Natural killer cell (primary cell): ENCODE measurements at regions not wholly inside any gene's neighbourhood (a gene's known extent, or its start where the extent isn't known, plus 50 kb on each side); places are given as distances from the start of the nearest gene placed in this dataset.

Source experiments
- ATAC-seq, 3 donors: fragments of 150-1000 bp in 2 of 3; fragments of 200-7000 bp in 1 of 3; cut with Tn5 transposase; 1 replicate in 1 of 3; 2 replicates in 2 of 3; pipeline ENCODE4 v1.10.0; 2021; ENCODE audit warnings: mild to moderate bottlenecking in 2 of 3, moderate library complexity in 2 of 3
- DNase-seq, 2 donors: peaks; one replicate each; pipeline versions ENCODE4 v3.0.0 to v3.0.0-alpha.2; 2013 to 2021; ENCODE audit warnings: mixed read lengths in 1 of 2
- H3K27ac ChIP-seq: one replicate; pipeline ENCODE4 v1.5.1; 2013; ENCODE audit warnings: mild to moderate bottlenecking, low read length
- H3K27me3 ChIP-seq: one replicate; pipeline ENCODE4 v1.6.1; 2013; ENCODE audit warnings: low read length; ENCODE audit not compliant: control insufficient read depth, insufficient read depth
- H3K36me3 ChIP-seq: one replicate; pipeline ENCODE4 v1.6.1; 2013; ENCODE audit warnings: low read length; ENCODE audit not compliant: control insufficient read depth, insufficient read depth
- H3K4me1 ChIP-seq: one replicate; pipeline ENCODE4 v1.6.1; 2013; ENCODE audit warnings: low read length; ENCODE audit not compliant: control insufficient read depth, insufficient read depth
- H3K4me3 ChIP-seq: one replicate; pipeline ENCODE4 v1.5.1; 2013; ENCODE audit warnings: low read length
- H3K9me3 ChIP-seq: one replicate; pipeline ENCODE4 v1.6.1; 2013; ENCODE audit warnings: low read length; ENCODE audit not compliant: control insufficient read depth, insufficient read depth
- H3K27ac Mint-ChIP-seq, 2 donors: one replicate each; pipeline ENCODE4 v1.8.0; 2022; ENCODE audit warnings: mild to moderate bottlenecking in 2 of 2, mixed read lengths in 2 of 2, moderate library complexity in 1 of 2
- H3K27me3 Mint-ChIP-seq, 2 donors: one replicate each; pipeline ENCODE4 v1.8.0; 2022; ENCODE audit warnings: low read depth in 2 of 2, mixed read lengths in 2 of 2
- H3K36me3 Mint-ChIP-seq: one replicate; pipeline ENCODE4 v1.8.0; 2022; ENCODE audit warnings: mixed read lengths
- H3K4me1 Mint-ChIP-seq, 2 donors: one replicate each; pipeline ENCODE4 v1.8.0; 2022; ENCODE audit warnings: mixed read lengths in 2 of 2
- H3K4me3 Mint-ChIP-seq: one replicate; pipeline ENCODE4 v1.8.0; 2022; ENCODE audit warnings: mild to moderate bottlenecking, moderate library complexity, mixed read lengths
- H3K9me3 Mint-ChIP-seq, 2 donors: one replicate each; pipeline ENCODE4 v1.8.0; 2022; ENCODE audit warnings: mixed read lengths in 2 of 2
- WGBS: methylation state at CpG from one replicate; pipeline ENCODE4 v1.1.7; 2013; ENCODE audit warnings: missing lambda C conversion rate; ENCODE audit not compliant: insufficient coverage; 5-methylcytosine and 5-hydroxymethylcytosine counted together
- intact Hi-C: fragments of 100-400 bp; cut with micrococcal nuclease; formaldehyde crosslinking; loops from one replicate; pipeline ENCODE4 v1.14.2; 2022
- TF ChIP-seq, protein P1 (sequence below): fragments of 200-600 bp; IDR thresholded peaks from one replicate; pipeline ENCODE4 v1.8.0; 2022; ENCODE audit warnings: antibody characterized with exemption

DNA sequence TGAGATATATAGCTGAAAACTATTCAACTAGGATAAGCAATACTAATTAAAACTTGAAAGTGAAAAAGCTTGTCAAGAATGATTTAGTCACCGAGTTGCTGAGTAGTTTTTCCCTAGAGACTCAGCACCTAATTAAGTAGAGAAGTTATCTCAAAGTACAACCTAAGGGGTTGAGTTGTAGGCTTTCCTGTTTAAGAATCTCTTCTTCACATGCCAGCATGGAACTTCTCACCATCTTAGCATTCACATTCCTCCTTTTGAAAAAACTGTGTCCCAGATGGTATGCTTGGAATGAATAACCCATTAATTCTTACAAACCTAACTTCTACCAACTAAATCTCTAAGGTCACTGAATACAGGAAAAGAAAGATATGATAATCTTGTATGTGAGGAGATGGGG lies 303.3 kb upstream of the ZC3H12C start:
- intact Hi-C loops, result no loop called here
- no peak overlapping the region for H3K4me3 ChIP-seq
- DNase-seq (no peak), ATAC-seq (no peak)
- H3K4me3 Mint-ChIP-seq, result no peak overlapping the region
- H3K27ac ChIP-seq, result no peak overlapping the region
- WGBS, result no CpG with 5 or more reads among the region's 1 CpG
- no peaks in the 10 kb centered on the region for H3K36me3 Mint-ChIP-seq
- no peaks in the 10 kb centered on the region for H3K9me3 ChIP-seq
- peaks cover under 1 to 2% of the 10 kb centered on the region in 2 donors for H3K9me3 Mint-ChIP-seq
- no peaks in the 10 kb centered on the region for H3K4me1 ChIP-seq
- no peaks in the 10 kb centered on the region for H3K4me1 Mint-ChIP-seq
- no peaks in the 10 kb centered on the region for H3K36me3 ChIP-seq
- TF ChIP-seq, protein P1, sequence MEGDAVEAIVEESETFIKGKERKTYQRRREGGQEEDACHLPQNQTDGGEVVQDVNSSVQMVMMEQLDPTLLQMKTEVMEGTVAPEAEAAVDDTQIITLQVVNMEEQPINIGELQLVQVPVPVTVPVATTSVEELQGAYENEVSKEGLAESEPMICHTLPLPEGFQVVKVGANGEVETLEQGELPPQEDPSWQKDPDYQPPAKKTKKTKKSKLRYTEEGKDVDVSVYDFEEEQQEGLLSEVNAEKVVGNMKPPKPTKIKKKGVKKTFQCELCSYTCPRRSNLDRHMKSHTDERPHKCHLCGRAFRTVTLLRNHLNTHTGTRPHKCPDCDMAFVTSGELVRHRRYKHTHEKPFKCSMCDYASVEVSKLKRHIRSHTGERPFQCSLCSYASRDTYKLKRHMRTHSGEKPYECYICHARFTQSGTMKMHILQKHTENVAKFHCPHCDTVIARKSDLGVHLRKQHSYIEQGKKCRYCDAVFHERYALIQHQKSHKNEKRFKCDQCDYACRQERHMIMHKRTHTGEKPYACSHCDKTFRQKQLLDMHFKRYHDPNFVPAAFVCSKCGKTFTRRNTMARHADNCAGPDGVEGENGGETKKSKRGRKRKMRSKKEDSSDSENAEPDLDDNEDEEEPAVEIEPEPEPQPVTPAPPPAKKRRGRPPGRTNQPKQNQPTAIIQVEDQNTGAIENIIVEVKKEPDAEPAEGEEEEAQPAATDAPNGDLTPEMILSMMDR, result no peak
- no peaks in the 10 kb centered on the region for H3K27me3 Mint-ChIP-seq
- no peak overlapping the region for H3K27ac Mint-ChIP-seq
- H3K27me3 ChIP-seq, result no peaks in the 10 kb centered on the region

DNA sequence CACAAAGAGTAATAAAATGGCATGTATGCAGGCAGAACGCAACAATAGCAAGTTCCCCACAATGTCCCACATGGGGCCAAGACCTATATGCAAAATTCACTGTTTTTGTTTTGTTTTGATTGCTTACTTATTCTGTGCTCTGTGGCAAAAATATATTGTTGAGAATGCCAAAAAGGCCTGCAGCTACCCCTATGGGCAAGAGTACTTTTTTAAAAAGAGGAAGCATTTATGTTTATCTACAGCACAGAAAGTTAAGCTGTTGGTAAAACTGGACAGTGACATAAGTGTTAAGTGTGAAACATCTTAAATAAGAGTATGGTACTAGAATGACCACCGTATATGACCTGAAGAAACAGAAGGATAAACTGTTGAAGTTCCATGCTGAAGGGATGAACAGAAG lies 301.9 kb upstream of the ZC3H12C start:
- Mint-ChIP-seq H3K4me3 (no peak overlapping the region), H3K27me3 (no peaks in the 10 kb centered on the region), H3K27ac (no peak overlapping the region), H3K4me1 (no peaks in the 10 kb centered on the region), H3K36me3 (no peaks in the 10 kb centered on the region), H3K9me3 (peaks cover 2 to 3% of the 10 kb centered on the region in 2 donors)
- no peak overlapping the region for H3K4me3 ChIP-seq
- ATAC-seq, result no peak
- no peaks in the 10 kb centered on the region for H3K9me3 ChIP-seq
- 83% methylated on average over 2 of the region's 2 CpGs for WGBS
- H3K4me1 ChIP-seq, result no peaks in the 10 kb centered on the region
- no peaks in the 10 kb centered on the region for H3K27me3 ChIP-seq
- no peak overlapping the region for H3K27ac ChIP-seq
- DNase-seq, result no peak
- TF ChIP-seq, protein P1, result no peak
- intact Hi-C loops, result no loop called here
- H3K36me3 ChIP-seq, result no peaks in the 10 kb centered on the region

DNA sequence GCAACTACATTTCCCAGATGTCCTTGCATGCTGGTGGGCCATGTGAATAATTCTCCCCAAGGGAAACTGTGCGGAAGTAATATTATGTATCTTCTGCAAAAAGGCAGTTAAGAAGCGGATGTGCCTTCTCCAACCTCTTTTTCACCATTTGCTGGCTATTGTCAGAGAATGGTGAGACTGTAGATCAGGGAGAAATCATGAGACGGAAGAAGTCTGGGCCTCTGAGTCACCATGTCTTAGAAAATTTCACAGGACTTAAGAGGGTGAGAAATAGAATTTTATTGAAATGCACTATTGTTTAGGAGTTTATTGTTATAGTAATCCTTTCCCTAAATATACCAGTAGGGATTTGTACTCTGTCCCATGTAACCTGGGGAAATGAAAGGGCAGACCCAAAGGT lies 298.7 kb upstream of the ZC3H12C start:
- Mint-ChIP-seq H3K4me3 (no peak overlapping the region), H3K27ac (no peak overlapping the region), H3K36me3 (no peaks in the 10 kb centered on the region), H3K4me1 (no peaks in the 10 kb centered on the region), H3K9me3 (peaks cover 2 to 3% of the 10 kb centered on the region in 2 donors), H3K27me3 (no peaks in the 10 kb centered on the region)
- H3K4me3 ChIP-seq, result no peak overlapping the region
- no peaks in the 10 kb centered on the region for H3K36me3 ChIP-seq
- no peaks in the 10 kb centered on the region for H3K27me3 ChIP-seq
- TF ChIP-seq, protein P1, result no peak
- H3K4me1 ChIP-seq, result no peaks in the 10 kb centered on the region
- intact Hi-C loops, result no loop called here
- 92% methylated on average over 3 of the region's 3 CpGs for WGBS
- H3K9me3 ChIP-seq, result no peaks in the 10 kb centered on the region
- DNase-seq (no peak), ATAC-seq (no peak)
- no peak overlapping the region for H3K27ac ChIP-seq

DNA sequence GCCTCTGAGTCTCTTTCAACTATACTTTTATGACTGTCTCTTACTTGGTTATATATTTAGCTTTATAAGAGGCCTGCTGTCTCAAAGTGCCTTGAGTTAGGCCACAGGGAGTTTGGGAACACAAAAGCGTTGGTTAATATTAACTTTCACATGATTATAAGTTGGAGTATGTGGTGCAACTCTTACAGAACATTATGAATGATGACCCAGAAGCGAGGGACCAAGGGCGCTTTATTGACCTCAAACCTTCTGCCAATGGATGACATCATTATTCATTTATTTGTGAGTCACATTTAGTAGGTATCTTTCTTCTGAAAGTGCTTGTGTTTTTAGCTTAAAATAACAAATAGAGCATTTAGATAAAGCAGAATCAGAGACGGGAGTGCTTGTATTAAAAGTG lies 298.0 kb upstream of the ZC3H12C start:
- Mint-ChIP-seq H3K4me3 (no peak overlapping the region), H3K4me1 (no peaks in the 10 kb centered on the region), H3K9me3 (peaks cover 2 to 3% of the 10 kb centered on the region in 2 donors), H3K27ac (no peak overlapping the region), H3K36me3 (no peaks in the 10 kb centered on the region), H3K27me3 (no peaks in the 10 kb centered on the region)
- no peak overlapping the region for H3K27ac ChIP-seq
- TF ChIP-seq, protein P1, result no peak
- intact Hi-C loops, result no loop called here
- DNase-seq, result no peak
- no peaks in the 10 kb centered on the region for H3K36me3 ChIP-seq
- H3K9me3 ChIP-seq, result no peaks in the 10 kb centered on the region
- no peak overlapping the region for H3K4me3 ChIP-seq
- no peaks in the 10 kb centered on the region for H3K4me1 ChIP-seq
- H3K27me3 ChIP-seq, result no peaks in the 10 kb centered on the region
- 88% methylated on average over 3 of the region's 4 CpGs for WGBS
- no peak for ATAC-seq
